GM12892 (cell line): ENCODE measurements at regions not wholly inside any gene's neighbourhood (a gene's known extent, or its start where the extent isn't known, plus 50 kb on each side); places are given as distances from the start of the nearest gene placed in this dataset.

Experiments
- POLR2A ChIP-seq: IDR thresholded peaks from 2 replicates; pipeline ENCODE4 v1.6.1; 2011; ENCODE audit warnings: low read depth, low read length, control low read depth
- POLR2AphosphoS5 ChIP-seq: IDR thresholded peaks from 2 replicates; pipeline ENCODE4 v1.6.1; 2011; ENCODE audit warnings: low read depth, low read length, control low read depth

- TF ChIP-seq POLR2A (no peak), POLR2AphosphoS5 (no peak)
Measured at GRCh38 chr12:58009405-58010195, 68.2 kb downstream of the ATP23 start.
